Daoy (cell line): ENCODE measurements at regions not wholly inside any gene's neighbourhood (a gene's known extent, or its start where the extent isn't known, plus 50 kb on each side); places are given as distances from the start of the nearest gene placed in this dataset.
"Not testable (repeated sequence)": the region's sequence is repeated elsewhere in the genome, so short reads cannot be mapped to it uniquely, and the experiment has no call there.

Source experiments
- DNase-seq: peaks from one replicate; pipeline ENCODE4 v3.0.0-alpha.2; 2015; ENCODE audit warnings: low read depth

DNA sequence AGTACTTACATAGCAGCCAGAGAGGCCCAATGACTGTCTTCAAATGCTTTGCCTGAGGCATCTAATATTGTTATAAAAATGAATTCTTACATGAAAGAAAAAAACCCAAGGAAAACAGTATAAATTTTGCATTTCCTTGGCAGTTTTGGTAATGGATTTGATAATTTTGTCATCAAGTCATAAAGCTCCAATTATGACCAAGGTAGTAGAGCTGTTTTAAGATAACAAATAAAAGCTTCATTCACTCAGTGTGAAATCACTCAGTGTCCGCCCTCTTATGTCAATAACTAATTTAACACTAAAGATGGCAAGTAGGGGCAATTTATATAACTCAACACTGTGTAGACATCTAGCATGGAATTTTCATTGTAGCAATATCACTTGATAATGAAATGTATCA lies 193.9 kb downstream of the ANKRD7 start:
- no peak for DNase-seq

DNA sequence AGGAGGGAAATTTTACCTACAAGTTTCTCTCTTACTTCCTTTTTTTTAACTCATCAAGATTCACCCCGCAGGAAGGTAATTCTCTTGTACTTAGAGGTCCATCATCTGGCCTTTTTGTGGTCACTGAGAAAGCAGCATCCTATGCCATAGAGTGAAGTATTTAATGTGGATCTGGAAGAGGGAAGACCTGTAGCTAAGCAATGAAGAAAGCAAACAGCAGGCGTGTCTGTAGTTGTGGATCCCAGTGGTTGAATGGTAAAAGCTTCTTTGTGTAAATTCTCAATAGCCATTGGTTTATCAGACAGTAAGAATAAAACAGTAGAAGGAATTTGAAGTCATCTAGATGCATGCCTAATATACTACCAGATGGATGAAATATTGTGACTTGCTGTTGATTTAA lies 196.4 kb downstream of the ANKRD7 start:
- DNase-seq, result no peak

DNA sequence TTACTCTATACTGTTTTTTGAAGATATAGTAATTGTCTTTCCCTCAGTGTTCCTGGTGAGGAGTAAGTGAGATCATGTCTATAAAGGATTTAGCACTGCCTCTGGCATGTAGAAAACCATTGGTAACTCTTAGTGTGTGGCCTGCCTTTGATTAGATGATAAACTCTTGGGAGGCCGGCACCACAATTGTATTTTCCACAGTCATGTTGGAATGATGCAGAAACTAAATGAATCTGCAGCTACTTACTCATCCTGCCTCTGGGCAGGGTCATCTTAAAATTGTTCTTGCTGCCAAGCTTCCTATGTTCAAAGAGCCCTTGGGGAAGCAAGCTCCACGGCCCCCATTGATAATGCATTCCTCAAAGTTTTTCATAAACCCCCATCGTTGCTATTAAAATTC lies 204.6 kb downstream of the ANKRD7 start:
- no peak for DNase-seq

DNA sequence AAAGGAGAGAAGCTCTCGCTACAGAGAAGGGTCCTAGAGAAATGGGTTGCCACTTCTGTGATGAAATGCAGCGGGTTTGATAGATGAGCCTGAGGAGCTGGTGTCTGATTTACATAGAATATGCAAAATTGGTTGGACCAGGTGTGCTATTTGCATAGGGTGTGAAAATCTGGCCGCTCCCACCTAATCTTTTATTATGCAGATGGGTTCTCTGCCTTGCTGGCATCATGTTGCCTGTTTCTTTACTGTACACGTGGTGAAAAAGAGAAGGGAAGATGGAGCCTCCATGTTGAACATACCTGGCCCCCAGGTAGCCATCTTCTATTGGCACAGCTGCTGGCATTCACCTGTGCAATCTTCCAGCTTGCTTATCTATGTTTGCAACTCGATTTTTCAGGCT lies 212.2 kb downstream of the ANKRD7 start:
- no peak for DNase-seq

DNA sequence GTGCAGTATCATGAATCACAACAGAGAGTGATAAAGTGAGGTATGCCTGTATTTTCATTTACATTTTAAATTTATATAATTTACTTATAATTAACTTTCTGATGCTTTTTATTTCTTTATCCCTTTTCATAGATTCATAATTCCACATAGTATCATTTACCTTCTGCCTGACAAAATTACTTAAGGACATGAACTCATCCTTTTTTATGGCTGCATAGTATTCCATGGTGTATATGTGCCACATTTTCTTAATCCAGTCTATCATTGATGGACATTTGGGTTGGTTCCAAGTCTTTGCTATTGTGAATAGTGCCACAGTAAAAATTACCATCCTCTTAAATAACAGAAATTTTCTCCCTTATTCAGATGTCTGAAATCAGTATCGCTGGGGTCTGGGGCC lies 224.5 kb downstream of the ANKRD7 start:
- not testable (repeated sequence) for DNase-seq

DNA sequence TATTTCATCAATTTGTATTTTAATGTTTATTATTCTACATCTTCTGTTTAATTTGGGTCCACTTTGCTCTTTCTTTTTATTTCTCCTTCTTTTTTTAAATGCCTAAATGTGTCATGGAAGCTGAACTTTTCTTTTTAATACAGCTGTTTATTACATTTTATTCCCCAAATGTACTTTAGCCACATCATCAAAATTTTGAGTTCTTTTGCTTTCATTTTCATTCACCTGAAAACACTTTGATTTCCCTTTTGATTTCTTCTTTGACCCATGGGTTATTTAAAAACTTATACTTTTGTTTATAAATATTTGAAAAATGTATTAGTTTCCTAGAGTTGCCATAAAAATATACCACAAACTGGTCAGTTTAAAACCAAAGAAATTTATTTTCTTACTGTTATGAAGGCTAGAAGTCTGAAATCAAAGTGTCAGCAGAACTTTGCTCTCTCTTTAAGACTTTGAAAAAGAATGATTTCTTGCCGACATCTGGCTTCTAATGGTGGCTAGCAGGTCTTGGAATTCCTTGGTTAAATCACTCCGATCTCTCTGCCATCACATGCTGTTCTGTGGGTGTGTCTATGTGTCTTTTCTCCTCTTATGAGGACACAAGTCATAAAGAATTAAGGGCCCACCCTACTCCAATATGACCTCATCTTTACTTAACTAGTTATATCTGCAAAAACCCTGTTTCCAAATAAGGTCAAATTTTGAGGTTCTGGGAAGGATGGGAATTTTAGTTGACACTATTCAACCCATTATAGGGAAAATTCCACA lies 225.5 kb downstream of the ANKRD7 start:
- no peak for DNase-seq

DNA sequence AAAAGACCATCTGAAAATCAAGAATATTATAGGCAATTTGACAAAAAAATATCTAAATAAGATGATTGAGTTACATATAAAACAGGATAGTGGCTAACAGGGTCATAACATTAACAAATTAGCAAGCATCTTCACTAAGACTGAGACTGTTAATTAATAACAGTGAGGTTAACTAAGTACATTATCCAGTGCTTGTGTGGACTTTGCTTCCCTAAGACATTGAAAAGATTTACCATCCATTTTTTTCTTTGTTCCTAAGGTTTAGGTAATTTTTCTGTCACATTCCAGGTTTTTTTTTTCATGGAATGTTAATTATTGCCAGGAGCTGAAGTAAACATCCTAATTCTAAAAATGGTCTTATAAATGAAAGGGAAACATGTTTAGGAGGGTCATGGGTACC lies 227.6 kb downstream of the ANKRD7 start:
- no peak for DNase-seq

DNA sequence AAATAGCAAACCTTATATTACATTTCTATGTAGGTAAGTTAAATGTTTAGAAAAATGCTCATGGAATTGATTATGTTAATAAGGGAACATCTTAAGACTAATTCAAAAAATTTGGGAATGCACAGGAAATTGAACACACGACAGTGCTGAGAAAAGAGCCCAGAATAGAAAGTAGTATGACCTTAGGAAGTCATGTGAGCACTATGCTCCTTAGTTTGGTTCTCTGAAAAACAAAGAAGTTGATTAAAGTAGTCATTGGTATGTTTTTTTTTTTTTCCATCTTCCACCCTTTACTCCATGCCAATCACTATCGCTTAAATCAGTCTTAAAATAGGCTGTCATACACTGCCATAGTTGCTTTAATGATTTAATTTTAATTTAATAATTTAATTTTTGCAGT lies 242.9 kb downstream of the ANKRD7 start:
- no peak for DNase-seq

DNA sequence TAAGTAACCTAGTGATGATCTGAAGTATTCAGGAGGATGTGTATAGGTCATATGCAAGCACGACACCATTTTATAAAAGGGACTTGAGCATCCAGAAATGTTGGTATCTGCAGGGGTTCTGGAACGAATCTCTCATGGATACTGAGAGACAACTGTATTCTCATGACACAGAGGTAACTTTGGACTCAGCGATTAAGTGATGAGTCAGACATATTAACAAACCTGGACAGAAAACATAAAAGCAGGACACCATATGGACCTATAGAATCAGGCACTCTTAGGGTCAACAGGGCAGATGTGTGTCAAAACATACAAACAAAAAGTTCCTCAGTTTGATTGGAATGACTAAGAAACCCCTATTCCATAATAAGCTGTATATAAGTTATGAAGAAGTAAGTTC lies 248.1 kb downstream of the ANKRD7 start:
- no peak for DNase-seq

DNA sequence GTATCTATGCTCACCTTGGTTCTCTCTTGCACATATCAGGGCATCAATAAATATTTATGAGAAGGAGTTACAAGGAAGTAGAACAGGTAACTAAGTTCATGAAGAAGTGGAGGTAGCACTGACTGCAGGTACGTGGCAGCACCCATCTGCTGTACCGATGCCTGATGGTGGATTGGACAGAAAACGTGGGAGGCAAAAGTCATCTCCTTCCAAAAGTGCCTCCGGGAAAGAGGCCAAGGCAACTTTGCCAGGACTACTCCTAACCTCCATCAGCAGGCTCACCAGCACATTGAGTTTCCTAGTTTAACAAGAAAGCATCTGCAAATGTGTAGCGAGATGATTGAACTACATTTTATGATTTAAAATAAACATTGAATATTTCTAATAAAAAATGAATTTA lies 248.8 kb downstream of the ANKRD7 start:
- no peak for DNase-seq

DNA sequence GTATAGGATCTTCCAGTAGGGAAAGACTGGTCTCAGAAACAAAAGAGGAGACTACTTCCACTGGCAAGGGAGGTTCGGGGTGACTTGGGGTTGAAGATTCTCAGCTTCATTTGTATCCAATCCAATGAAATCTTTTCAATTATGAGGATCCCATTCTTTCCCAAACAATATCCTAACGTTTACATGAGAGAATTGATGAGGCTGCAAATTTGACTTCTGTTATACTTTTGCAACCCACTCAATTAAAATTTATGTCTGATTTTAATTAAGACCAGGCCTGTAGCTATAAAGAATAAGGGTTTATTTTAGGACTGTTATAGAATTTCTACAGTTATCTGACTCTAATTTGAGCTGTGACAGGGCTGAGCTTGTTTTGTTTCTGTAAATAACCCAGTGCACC lies 251.5 kb downstream of the ANKRD7 start:
- no peak for DNase-seq

DNA sequence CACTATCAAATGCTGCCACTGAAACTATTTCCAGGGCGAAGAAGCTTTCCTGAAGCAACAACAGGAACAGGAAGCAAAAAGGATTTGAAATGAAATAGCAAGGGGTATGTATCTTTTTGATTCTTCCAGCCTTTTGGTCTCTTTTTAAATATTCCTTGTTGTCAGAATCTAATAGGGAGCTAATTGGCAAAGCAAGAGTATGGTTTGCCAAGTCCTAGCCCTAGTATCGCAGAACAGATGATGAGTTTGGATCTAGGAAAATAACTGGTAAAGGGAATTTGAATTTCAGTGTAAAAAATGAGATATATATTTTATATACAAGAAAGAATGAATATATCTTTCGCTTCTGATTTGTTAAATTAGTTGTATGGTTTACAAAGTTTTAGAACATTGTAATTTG lies 252.5 kb downstream of the ANKRD7 start:
- no peak for DNase-seq

DNA sequence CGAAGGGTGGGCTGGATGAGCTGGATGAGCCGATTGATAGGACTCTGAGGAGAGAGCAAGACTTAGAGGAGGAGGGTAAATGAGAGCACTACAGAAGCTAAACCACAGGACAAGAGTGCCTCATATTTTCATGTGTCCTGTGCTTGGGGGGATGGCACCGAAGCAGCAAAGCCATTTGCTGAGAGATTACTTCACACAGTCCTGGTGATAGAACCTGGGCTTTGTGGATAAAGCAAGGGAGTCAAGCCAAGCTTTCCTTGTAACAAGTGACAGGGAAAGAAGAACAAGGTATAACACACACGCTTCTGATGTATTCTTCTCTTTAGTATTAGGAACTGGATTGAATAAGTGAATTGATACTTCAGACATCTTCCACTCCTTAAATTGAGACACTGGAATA lies 253.7 kb downstream of the ANKRD7 start:
- no peak for DNase-seq

DNA sequence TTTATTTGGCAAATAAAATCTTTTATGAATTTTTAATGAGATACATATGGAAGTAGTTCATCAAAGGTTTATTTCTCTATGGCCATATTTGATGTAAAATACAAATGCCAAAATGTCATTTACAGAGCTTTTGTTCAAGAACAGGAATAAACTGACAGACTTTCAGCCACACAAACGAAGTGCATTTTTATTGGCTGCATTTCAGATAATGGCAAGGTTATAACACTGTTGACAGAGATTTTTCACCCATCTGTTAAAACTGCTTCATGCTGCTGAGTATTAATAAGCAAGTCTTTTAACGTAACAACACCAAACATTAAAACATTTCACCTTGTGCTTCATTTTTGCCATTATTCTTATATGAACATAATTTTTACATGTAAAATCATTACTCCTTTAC lies 254.4 kb downstream of the ANKRD7 start:
- no peak for DNase-seq

DNA sequence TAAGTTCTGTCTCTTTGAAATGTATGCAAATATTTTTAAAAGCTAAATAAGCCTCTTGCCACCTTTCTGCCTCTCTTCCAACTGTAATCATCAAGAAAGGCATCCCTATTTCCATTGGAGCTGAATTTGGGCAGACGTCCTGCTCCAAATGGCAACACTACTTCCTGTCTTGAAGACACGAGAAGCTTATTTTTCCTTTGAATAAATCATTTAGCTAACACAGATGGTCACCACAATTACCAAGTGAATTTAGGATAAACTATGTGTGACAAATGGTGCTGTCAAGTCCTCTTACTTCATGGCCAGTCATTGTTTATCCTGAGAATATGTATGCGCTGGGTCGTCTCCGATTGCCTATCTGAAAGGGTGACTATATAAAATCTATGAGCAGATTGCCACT lies 268.0 kb downstream of the ANKRD7 start:
- no peak for DNase-seq

DNA sequence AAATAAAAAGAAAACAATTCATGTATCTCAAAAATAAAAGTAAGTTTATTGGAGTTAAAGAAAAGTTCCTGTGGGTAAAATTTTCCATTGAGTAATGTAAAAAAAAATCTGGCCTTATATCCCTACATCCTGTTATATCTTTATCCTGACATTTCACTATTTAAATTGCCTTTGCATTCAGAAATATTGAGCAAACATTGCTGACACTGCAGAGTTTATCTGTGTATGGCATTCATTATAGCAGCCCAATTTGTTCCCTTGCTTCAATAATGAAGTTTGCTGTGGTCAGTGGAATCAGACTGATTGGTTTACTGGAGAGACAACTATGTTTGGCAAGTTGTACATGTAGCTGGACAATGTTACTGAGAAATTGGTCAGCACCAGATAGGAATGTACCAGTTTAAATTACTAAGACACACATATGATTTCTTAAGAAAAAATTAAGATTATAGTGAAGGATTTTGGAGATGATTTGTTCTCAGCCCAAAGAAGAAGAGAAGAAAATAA lies 271.7 kb downstream of the ANKRD7 start:
- DNase-seq, result no peak

DNA sequence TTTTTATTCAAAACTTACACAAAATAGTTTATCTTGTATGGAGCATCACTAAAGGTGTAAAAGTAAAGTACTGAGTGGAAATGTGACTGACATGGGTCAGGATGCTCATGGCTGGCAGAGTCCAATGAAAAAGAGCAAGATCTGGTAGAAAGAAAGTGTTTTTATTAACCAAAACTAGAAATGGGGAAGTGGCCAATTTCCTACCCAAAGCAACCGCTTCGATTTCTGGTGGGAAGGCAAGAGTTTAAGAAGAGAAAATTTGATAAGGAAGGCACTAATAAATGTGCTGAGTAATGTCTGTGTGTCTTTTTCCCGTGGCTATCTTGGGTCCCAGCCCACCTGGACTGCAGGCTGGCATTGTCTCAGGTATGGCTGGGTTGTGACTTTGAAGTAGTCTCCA lies 277.7 kb downstream of the ANKRD7 start:
- no peak for DNase-seq

DNA sequence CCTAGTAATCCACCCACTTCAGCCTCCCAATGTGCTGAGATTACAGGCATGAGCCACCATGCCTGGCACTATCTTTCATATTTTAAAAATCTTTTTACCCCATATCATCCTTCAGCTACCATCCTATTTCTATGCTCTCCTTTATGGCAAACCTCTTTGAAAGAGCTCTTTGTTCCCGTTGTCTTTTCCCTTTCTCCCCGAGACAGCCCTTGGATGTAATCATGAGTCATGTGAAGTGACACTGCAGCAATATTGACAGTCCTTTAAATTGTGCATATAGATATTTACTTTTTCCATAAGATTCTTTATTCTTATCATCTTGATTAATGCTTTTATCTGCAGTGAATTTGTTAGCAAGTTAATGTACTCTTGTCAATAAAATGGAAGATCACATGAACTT lies 286.6 kb downstream of the ANKRD7 start:
- DNase-seq, result no peak

DNA sequence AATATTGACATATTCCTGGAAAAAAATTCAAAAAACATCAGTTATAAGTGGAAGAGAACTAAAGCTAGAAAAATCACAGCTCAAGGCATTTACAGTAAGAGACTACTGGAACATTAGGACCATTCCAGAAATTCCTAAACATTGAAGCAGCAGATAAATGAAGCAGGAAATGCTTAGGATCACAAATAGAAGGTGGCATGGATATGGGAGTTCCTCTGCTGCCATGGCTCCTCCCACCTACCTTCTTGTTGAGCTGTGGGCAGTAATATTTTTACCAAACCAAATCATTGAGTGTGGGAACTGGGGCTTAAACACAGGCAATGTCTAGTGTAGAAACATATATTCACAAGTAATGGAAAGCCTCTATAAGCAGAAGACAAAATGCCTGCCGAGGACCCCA lies 292.8 kb downstream of the ANKRD7 start:
- DNase-seq, result no peak

DNA sequence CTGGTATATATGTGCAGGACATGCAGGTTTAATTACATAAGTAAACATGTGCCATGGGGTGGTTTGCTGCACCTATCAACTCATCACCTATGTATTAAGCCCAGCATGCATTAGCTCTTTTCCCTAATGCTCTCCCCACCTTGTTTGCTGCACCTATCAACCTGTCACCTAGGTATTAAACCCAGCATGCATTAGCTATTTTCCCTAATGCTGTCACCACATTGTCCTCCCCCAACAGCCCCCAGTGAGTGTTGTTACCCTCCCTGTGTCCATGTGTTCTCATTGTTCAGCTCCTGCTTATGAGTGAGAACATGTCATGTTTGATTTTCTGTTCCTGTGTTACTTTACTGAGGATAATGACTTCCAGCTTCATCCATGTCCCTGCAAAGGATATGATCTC lies 300.5 kb downstream of the ANKRD7 start:
- no peak for DNase-seq

DNA sequence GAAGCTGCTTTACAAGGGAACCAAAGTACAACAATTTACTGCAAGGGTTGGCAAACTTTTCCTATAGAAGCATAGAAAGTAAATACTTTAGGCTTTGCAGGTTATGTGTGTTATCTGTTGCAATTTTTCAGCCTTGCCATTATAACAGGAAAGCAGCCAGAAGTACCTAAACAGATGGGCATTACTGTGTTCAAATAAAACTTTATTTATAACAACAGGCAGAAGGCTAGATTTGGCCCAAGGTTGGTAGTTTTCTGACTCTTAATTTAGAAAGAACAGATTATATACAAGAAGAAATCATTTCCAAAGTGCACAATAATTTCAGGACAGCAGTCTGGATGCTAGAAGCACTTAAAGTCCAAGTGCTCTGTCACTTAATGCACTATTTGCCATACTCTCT lies 307.1 kb downstream of the ANKRD7 start:
- no peak for DNase-seq

DNA sequence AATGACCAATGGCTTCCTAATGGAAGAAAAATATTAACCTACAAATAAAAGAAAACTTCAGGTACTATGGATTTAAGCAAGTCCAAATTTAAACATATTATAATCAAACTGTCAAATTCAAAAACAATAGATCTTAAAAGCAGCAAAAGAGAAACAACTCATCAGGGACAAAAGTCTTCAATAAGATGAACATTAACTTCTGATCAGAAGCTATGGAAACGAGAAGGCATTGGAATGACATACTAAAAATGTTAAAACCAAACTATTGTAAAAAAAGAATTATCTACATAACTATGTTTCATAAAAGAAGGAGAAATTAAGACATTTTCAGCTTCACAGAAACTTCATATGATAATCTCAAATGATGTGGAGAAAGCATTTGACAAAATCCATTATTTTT lies 334.7 kb downstream of the ANKRD7 start:
- DNase-seq, result no peak

DNA sequence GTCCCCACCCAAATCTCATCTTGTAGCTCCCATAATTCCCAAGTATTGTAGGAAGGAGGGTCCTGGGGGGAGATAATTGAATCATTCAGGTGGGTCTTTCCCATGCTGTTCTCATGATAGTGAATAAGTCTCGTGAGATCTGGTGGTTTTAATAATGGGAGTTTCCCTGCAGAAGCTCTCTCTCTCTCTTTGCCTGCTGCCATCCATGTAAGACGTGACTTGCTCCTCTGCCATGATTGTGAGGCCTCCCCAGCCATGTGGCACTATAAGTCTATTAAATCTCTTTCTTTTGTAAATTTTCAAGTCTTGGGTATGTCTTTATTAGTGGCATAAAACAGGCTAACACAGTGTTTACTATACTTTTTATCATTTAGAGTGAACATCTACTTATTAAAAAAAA lies 338.8 kb downstream of the ANKRD7 start:
- DNase-seq, result no peak

DNA sequence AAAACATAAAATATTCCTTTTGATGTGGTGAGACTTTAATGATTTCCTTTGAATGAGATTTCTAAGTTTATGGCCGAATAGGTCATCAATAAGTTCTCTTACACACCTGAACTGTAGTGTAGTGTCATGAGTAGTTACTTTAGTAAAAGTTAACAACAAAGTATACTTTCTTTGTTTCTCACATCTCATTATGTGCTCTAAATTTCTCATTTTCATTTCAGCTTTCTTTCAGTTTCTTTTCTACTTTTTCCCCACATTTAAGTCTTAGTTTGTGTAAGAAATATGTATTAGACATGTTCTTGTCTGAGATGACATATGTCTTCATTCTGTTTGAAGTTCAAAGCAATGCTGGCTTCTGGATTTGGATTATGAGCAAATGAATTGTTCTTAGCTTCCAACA lies 348.1 kb downstream of the ANKRD7 start:
- DNase-seq, result no peak
